ENCODE measurements at regions not wholly inside any gene's neighbourhood (a gene's known extent, or its start where the extent isn't known, plus 50 kb on each side); places are given as distances from the start of the nearest gene placed in this dataset.

- no peak for TF ChIP-seq POLR2A (IDR thresholded peaks at IDR 0.05)
- no peak for TF ChIP-seq POLR2AphosphoS5 (IDR thresholded peaks at IDR 0.05)
Measured at GRCh38 chr14:71731096-71731495, 201.1 kb upstream of the RGS6 start.

Measured in prostate gland (tissue), 1 donor.